Lower lobe of right lung (tissue), 2 donors: ENCODE measurements at regions not wholly inside any gene's neighbourhood (a gene's known extent, or its start where the extent isn't known, plus 50 kb on each side); places are given as distances from the start of the nearest gene placed in this dataset.
A peak's percentile ranks its signal among the peaks of the same experiment; 100 is the strongest.

Source experiments
- ATAC-seq, 2 donors: fragments of 200-7000 bp; cut with Tn5 transposase; one replicate each; pipeline ENCODE4 v1.9.1; 2020 to 2022; ENCODE audit warnings: mild to moderate bottlenecking in 2 of 2, moderate library complexity in 2 of 2
- DNase-seq: peaks from one replicate; pipeline ENCODE4 v3.0.0-alpha.2; 2020
- H3K27ac ChIP-seq: fragments of 200-600 bp; one replicate; pipeline ENCODE4 v1.8.0; 2022
- H3K27me3 ChIP-seq: fragments of 200-600 bp; one replicate; pipeline ENCODE4 v1.8.0; 2022; ENCODE audit warnings: low read depth
- H3K36me3 ChIP-seq: fragments of 200-600 bp; one replicate; pipeline ENCODE4 v1.8.0; 2022; ENCODE audit warnings: mild to moderate bottlenecking
- H3K4me1 ChIP-seq: fragments of 200-600 bp; one replicate; pipeline ENCODE4 v1.8.0; 2022
- H3K4me3 ChIP-seq: fragments of 200-600 bp; one replicate; pipeline ENCODE4 v1.8.0; 2022; ENCODE audit warnings: mild to moderate bottlenecking
- H3K9me3 ChIP-seq: fragments of 200-600 bp; one replicate; pipeline ENCODE4 v1.8.0; 2022
- intact Hi-C: fragments of 100-400 bp; cut with DNase I; formaldehyde crosslinking; loops from one replicate; pipeline ENCODE4 v1.11.0; 2022
- TF ChIP-seq, protein P1 (sequence below): fragments of 200-600 bp; IDR thresholded peaks from one replicate; pipeline ENCODE4 v1.8.0; 2022; ENCODE audit warnings: antibody characterized with exemption, mild to moderate bottlenecking
- donor health status: DM: no; HTN: yes; CAD: no; lungs with severe emphysema.

GRCh38 chr9:86494644-86495111 is 140.5 kb upstream of the TUT7 start:
- H3K27me3 ChIP-seq: no peaks in the 10 kb centered on the region
- TF ChIP-seq, protein P1, sequence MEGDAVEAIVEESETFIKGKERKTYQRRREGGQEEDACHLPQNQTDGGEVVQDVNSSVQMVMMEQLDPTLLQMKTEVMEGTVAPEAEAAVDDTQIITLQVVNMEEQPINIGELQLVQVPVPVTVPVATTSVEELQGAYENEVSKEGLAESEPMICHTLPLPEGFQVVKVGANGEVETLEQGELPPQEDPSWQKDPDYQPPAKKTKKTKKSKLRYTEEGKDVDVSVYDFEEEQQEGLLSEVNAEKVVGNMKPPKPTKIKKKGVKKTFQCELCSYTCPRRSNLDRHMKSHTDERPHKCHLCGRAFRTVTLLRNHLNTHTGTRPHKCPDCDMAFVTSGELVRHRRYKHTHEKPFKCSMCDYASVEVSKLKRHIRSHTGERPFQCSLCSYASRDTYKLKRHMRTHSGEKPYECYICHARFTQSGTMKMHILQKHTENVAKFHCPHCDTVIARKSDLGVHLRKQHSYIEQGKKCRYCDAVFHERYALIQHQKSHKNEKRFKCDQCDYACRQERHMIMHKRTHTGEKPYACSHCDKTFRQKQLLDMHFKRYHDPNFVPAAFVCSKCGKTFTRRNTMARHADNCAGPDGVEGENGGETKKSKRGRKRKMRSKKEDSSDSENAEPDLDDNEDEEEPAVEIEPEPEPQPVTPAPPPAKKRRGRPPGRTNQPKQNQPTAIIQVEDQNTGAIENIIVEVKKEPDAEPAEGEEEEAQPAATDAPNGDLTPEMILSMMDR: no peak
- H3K4me3 ChIP-seq: no peak overlapping the region
- intact Hi-C loops: no loop called here
- H3K4me1 ChIP-seq: no peaks in the 10 kb centered on the region
- no peak overlapping the region for H3K27ac ChIP-seq
- H3K36me3 ChIP-seq: no peaks in the 10 kb centered on the region
- peak; percentile 56 to 70 for ATAC-seq
- no peaks in the 10 kb centered on the region for H3K9me3 ChIP-seq
- DNase-seq: no peak

- Histone ChIP-seq H3K36me3 (no peaks in the 10 kb centered on the region), H3K27ac (no peak overlapping the region), H3K9me3 (no peaks in the 10 kb centered on the region), H3K27me3 (no peaks in the 10 kb centered on the region), H3K4me3 (no peak overlapping the region), H3K4me1 (no peaks in the 10 kb centered on the region)
- ATAC-seq (no peak), DNase-seq (no peak)
- intact Hi-C loops: no loop called here
- TF ChIP-seq, protein P1: no peak
These were observed 137.5 kb upstream of the TUT7 start for GRCh38 chr9:86491468-86492266.

DNA sequence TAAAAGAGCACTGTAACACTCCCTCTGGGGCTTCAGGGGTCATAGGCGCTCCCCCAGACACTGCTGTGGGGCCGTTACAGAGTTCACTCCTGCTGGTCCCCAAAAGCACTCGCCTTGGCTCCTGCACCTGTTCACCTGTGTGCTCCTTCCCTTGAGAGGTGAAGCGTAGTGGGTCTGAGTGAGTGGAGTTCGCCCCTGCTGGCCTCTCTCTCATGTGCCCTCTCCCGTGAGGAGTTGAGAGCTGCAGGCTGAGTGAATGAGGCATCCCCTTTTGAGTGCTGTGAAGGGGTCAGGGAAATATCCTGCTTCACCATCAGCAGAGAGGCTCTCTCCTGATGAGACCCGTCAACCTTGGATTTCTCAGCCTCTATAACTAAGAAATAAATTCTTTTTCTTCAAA is 134.6 kb upstream of the TUT7 start:
- no peaks in the 10 kb centered on the region for H3K27me3 ChIP-seq
- H3K9me3 ChIP-seq: no peaks in the 10 kb centered on the region
- intact Hi-C loops: loop anchor here (5.0 kb wide), 1 partner anchor 839 kb away; no protein-coding TSS in a partner anchor
- TF ChIP-seq, protein P1: no peak
- ATAC-seq (no peak), DNase-seq (no peak)
- H3K27ac ChIP-seq: no peak overlapping the region
- H3K4me3 ChIP-seq: no peak overlapping the region
- H3K36me3 ChIP-seq: no peaks in the 10 kb centered on the region
- no peaks in the 10 kb centered on the region for H3K4me1 ChIP-seq

- Histone ChIP-seq H3K36me3 (no peaks in the 10 kb centered on the region), H3K4me3 (no peak overlapping the region), H3K4me1 (no peaks in the 10 kb centered on the region), H3K27ac (no peak overlapping the region), H3K27me3 (no peaks in the 10 kb centered on the region), H3K9me3 (no peaks in the 10 kb centered on the region)
- DNase-seq: no peak
- ATAC-seq: no peak
- intact Hi-C loops: loop anchor here (5.0 kb wide), 1 partner anchor 839 kb away; no protein-coding TSS in a partner anchor
- TF ChIP-seq, protein P1: no peak
These were observed 134.1 kb upstream of the TUT7 start for GRCh38 chr9:86488345-86488744.

DNA sequence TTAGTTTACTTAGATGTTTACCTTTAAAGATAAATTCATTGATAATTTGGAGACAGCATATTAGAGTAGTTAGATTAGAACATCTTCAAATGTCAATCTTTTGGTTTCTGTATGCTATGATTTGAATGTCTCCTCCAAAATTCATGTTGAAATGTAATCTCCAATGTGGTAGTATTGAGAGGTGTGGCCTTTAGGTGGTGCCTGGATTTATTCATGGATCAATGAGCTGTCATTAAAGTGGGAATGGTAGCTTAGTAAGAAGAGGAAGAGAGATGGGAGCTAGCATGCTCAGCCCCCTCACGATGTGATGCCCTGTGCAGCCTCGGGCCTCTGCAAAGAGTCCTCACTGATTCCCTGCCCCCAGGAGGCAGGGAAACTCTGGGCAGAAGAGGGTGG is 133.6 kb upstream of the TUT7 start:
- H3K9me3 ChIP-seq: no peaks in the 10 kb centered on the region
- no peak overlapping the region for H3K27ac ChIP-seq
- TF ChIP-seq, protein P1: no peak
- intact Hi-C loops: loop anchor here (5.0 kb wide), 1 partner anchor 839 kb away; no protein-coding TSS in a partner anchor
- H3K36me3 ChIP-seq: no peaks in the 10 kb centered on the region
- DNase-seq: no peak
- ATAC-seq: no peak
- no peaks in the 10 kb centered on the region for H3K27me3 ChIP-seq
- no peaks in the 10 kb centered on the region for H3K4me1 ChIP-seq
- H3K4me3 ChIP-seq: no peak overlapping the region
